ENCODE measurements at regions not wholly inside any gene's neighbourhood (a gene's known extent, or its start where the extent isn't known, plus 50 kb on each side); places are given as distances from the start of the nearest gene placed in this dataset.

GRCh38 chr2:145592361-145592760 is 1072.4 kb upstream of the ZEB2 start:
- no peak overlapping the region for H3K27ac Mint-ChIP-seq
- no peaks in the 10 kb centered on the region for H3K9me3 Mint-ChIP-seq
- peaks cover 14% of the 10 kb centered on the region for H3K4me1 Mint-ChIP-seq
- H3K27me3 Mint-ChIP-seq (ENCODE audit: low read depth): no peaks in the 10 kb centered on the region
- TF ChIP-seq CTCF (IDR thresholded peaks at IDR 0.05; ENCODE audit: unreplicated experiment in 3 of 3): no peak
- no peak overlapping the region for H3K4me3 Mint-ChIP-seq
- no peaks in the 10 kb centered on the region for H3K36me3 Mint-ChIP-seq (ENCODE audit: low read depth)

- H3K4me3 Mint-ChIP-seq: no peak overlapping the region
- H3K27ac Mint-ChIP-seq: no peak overlapping the region
- no peaks in the 10 kb centered on the region for H3K27me3 Mint-ChIP-seq (ENCODE audit: low read depth)
- no peaks in the 10 kb centered on the region for H3K36me3 Mint-ChIP-seq (ENCODE audit: low read depth)
- no peak for TF ChIP-seq CTCF (IDR thresholded peaks at IDR 0.05; ENCODE audit: unreplicated experiment in 3 of 3)
- H3K9me3 Mint-ChIP-seq: no peaks in the 10 kb centered on the region
- peaks cover 12% of the 10 kb centered on the region for H3K4me1 Mint-ChIP-seq
Observed at GRCh38 chr2:145591109-145591809, 1071.3 kb upstream of the ZEB2 start.

GRCh38 chr2:145587922-145588321 is 1068.0 kb upstream of the ZEB2 start:
- Mint-ChIP-seq H3K9me3 (no peaks in the 10 kb centered on the region), H3K27me3 (ENCODE audit: low read depth) (no peaks in the 10 kb centered on the region), H3K4me1 (peaks cover 8% of the 10 kb centered on the region), H3K27ac (no peak overlapping the region), H3K36me3 (ENCODE audit: low read depth) (no peaks in the 10 kb centered on the region), H3K4me3 (no peak overlapping the region)
- TF ChIP-seq CTCF (IDR thresholded peaks at IDR 0.05; ENCODE audit: unreplicated experiment in 3 of 3): no peak

GRCh38 chr2:145584353-145584752 is 1064.4 kb upstream of the ZEB2 start:
- H3K27ac Mint-ChIP-seq: no peak overlapping the region
- peaks cover 8% of the 10 kb centered on the region for H3K4me1 Mint-ChIP-seq
- H3K4me3 Mint-ChIP-seq: no peak overlapping the region
- no peak for TF ChIP-seq CTCF (IDR thresholded peaks at IDR 0.05; ENCODE audit: unreplicated experiment in 3 of 3)
- H3K9me3 Mint-ChIP-seq: no peaks in the 10 kb centered on the region
- no peaks in the 10 kb centered on the region for H3K27me3 Mint-ChIP-seq (ENCODE audit: low read depth)
- no peaks in the 10 kb centered on the region for H3K36me3 Mint-ChIP-seq (ENCODE audit: low read depth)

- Mint-ChIP-seq H3K27me3 (ENCODE audit: low read depth) (no peaks in the 10 kb centered on the region), H3K36me3 (ENCODE audit: low read depth) (no peaks in the 10 kb centered on the region), H3K9me3 (peaks cover 7% of the 10 kb centered on the region), H3K27ac (no peak overlapping the region), H3K4me1 (no peaks in the 10 kb centered on the region), H3K4me3 (no peak overlapping the region)
- TF ChIP-seq CTCF (IDR thresholded peaks at IDR 0.05; ENCODE audit: unreplicated experiment in 3 of 3): no peak
Observed at GRCh38 chr2:145573608-145574007, 1053.7 kb upstream of the ZEB2 start.

GRCh38 chr2:145572238-145572637 is 1052.3 kb upstream of the ZEB2 start:
- TF ChIP-seq CTCF (IDR thresholded peaks at IDR 0.05; ENCODE audit: unreplicated experiment in 3 of 3): no peak
- no peaks in the 10 kb centered on the region for H3K27me3 Mint-ChIP-seq (ENCODE audit: low read depth)
- no peak overlapping the region for H3K27ac Mint-ChIP-seq
- H3K4me1 Mint-ChIP-seq: no peaks in the 10 kb centered on the region
- H3K4me3 Mint-ChIP-seq: no peak overlapping the region
- peaks cover 3% of the 10 kb centered on the region for H3K9me3 Mint-ChIP-seq
- no peaks in the 10 kb centered on the region for H3K36me3 Mint-ChIP-seq (ENCODE audit: low read depth)
